ENCODE measurements at regions not wholly inside any gene's neighbourhood (a gene's known extent, or its start where the extent isn't known, plus 50 kb on each side); places are given as distances from the start of the nearest gene placed in this dataset.

DNA sequence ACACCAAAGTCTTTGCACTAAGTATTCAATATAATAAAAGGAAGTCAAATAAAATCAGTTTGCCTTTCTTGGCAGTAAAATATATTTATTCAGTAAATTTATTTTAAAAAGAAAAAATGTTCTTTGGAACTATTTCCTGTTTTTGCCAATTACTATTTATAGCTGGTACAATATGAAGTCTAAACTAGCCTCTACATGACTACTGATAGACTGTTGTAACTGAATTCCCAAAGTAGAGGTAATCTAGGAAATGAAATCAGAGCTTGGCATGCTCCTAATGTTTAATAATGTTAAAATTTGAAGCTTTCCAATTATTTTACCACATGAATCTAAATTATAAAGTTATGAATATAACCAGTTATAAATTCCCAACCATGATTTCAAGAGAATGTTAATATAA is 385.5 kb downstream of the SEMA3D start:
- intact Hi-C loops (cut with micrococcal nuclease): no loop called here
- CTCF ChIA-PET: no interaction called here
- Histone ChIP-seq H3K9me3 (ENCODE audit: control insufficient read depth in 1 of 2, insufficient read depth in 1 of 2, low read depth in 1 of 2, low read length in 2 of 2) (no peaks in the 10 kb centered on the region), H3K4me3 (replicated peaks in 1 of 2; ENCODE audit: low read depth in 1 of 2, low read length in 2 of 2) (no peak overlapping the region), H3K79me2 (ENCODE audit: insufficient read depth, low read length) (no peaks in the 10 kb centered on the region), H3K27ac (ENCODE audit: low read depth, low read length) (no peak overlapping the region), H3K9me2 (ENCODE audit: insufficient read depth) (no peaks in the 10 kb centered on the region), H3K9ac (ENCODE audit: low read length) (no peak overlapping the region), H3K4me1 (ENCODE audit: control insufficient read depth in 1 of 2, insufficient read depth in 2 of 2, low read length in 2 of 2) (no peaks in the 10 kb centered on the region), H4K20me1 (ENCODE audit: insufficient read depth) (no peaks in the 10 kb centered on the region), H3K4me2 (ENCODE audit: low read length) (no peak overlapping the region), H3K27me3 (ENCODE audit: insufficient read depth, low read length) (no peaks in the 10 kb centered on the region), H3K36me3 (ENCODE audit: control insufficient read depth in 1 of 2, insufficient read depth in 2 of 2, low read length in 2 of 2) (no peaks in the 10 kb centered on the region), H2AFZ (ENCODE audit: low read depth, low read length, poor library complexity, severe bottlenecking) (no peak overlapping the region)
- TF ChIP-seq SIN3A (IDR thresholded peaks at IDR 0.05; ENCODE audit: low read depth) (no peak), TCF7L2 (IDR thresholded peaks at IDR 0.05; ENCODE audit: borderline replicate concordance, extremely low read depth, insufficient read depth, insufficient read length) (no peak), ZFX (IDR thresholded peaks at IDR 0.05) (no peak), EZH2phosphoT487 (IDR thresholded peaks at IDR 0.05; ENCODE audit: borderline replicate concordance) (no peak), EZH2 (IDR thresholded peaks at IDR 0.05) (no peak), RAD21 (IDR thresholded peaks at IDR 0.05; ENCODE audit: low read depth) (no peak), ZNF274 (IDR thresholded peaks at IDR 0.05; ENCODE audit: low read depth, low read length) (no peak), POLR2A (IDR thresholded peaks at IDR 0.05; ENCODE audit: borderline replicate concordance, extremely low read depth, insufficient read depth, insufficient read length) (no peak), CEBPB (IDR thresholded peaks at IDR 0.05; ENCODE audit: low read depth) (no peak), CBX3 (IDR thresholded peaks at IDR 0.05; ENCODE audit: low read depth) (no peak), SRF (IDR thresholded peaks at IDR 0.05; ENCODE audit: low read depth) (no peak)
- TF ChIP-seq, protein P1, sequence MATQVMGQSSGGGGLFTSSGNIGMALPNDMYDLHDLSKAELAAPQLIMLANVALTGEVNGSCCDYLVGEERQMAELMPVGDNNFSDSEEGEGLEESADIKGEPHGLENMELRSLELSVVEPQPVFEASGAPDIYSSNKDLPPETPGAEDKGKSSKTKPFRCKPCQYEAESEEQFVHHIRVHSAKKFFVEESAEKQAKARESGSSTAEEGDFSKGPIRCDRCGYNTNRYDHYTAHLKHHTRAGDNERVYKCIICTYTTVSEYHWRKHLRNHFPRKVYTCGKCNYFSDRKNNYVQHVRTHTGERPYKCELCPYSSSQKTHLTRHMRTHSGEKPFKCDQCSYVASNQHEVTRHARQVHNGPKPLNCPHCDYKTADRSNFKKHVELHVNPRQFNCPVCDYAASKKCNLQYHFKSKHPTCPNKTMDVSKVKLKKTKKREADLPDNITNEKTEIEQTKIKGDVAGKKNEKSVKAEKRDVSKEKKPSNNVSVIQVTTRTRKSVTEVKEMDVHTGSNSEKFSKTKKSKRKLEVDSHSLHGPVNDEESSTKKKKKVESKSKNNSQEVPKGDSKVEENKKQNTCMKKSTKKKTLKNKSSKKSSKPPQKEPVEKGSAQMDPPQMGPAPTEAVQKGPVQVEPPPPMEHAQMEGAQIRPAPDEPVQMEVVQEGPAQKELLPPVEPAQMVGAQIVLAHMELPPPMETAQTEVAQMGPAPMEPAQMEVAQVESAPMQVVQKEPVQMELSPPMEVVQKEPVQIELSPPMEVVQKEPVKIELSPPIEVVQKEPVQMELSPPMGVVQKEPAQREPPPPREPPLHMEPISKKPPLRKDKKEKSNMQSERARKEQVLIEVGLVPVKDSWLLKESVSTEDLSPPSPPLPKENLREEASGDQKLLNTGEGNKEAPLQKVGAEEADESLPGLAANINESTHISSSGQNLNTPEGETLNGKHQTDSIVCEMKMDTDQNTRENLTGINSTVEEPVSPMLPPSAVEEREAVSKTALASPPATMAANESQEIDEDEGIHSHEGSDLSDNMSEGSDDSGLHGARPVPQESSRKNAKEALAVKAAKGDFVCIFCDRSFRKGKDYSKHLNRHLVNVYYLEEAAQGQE (IDR thresholded peaks at IDR 0.05; ENCODE audit: low read depth): no peak
- TF ChIP-seq, protein P2, sequence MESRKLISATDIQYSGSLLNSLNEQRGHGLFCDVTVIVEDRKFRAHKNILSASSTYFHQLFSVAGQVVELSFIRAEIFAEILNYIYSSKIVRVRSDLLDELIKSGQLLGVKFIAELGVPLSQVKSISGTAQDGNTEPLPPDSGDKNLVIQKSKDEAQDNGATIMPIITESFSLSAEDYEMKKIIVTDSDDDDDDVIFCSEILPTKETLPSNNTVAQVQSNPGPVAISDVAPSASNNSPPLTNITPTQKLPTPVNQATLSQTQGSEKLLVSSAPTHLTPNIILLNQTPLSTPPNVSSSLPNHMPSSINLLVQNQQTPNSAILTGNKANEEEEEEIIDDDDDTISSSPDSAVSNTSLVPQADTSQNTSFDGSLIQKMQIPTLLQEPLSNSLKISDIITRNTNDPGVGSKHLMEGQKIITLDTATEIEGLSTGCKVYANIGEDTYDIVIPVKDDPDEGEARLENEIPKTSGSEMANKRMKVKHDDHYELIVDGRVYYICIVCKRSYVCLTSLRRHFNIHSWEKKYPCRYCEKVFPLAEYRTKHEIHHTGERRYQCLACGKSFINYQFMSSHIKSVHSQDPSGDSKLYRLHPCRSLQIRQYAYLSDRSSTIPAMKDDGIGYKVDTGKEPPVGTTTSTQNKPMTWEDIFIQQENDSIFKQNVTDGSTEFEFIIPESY (IDR thresholded peaks at IDR 0.05; ENCODE audit: extremely low read depth, insufficient replicate concordance, low read length): no peak
- TF ChIP-seq, protein P3, sequence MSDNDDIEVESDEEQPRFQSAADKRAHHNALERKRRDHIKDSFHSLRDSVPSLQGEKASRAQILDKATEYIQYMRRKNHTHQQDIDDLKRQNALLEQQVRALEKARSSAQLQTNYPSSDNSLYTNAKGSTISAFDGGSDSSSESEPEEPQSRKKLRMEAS (IDR thresholded peaks at IDR 0.05): no peak
- DNase-seq (ENCODE audit: low read depth, low spot score) (no peak), ATAC-seq (no peak)
- RAD21 ChIA-PET (ENCODE audit: low non-redundant PET in 1 of 2, low total read pairs in 2 of 2, uncharacterized antibody in 2 of 2, unreplicated experiment in 2 of 2): no interaction called here
- POLR2A ChIA-PET: no interaction called here
- BruUV-seq (replicated peaks): no TSS peak

All from HCT116 (cell line).